NCI-H2171 (cell line): ENCODE measurements at regions not wholly inside any gene's neighbourhood (a gene's known extent, or its start where the extent isn't known, plus 50 kb on each side); places are given as distances from the start of the nearest gene placed in this dataset.

ENCODE experiments used
- DNase-seq: peaks from one replicate; lab custom pipeline; 2025; lab: John Stamatoyannopoulos, UW

DNA sequence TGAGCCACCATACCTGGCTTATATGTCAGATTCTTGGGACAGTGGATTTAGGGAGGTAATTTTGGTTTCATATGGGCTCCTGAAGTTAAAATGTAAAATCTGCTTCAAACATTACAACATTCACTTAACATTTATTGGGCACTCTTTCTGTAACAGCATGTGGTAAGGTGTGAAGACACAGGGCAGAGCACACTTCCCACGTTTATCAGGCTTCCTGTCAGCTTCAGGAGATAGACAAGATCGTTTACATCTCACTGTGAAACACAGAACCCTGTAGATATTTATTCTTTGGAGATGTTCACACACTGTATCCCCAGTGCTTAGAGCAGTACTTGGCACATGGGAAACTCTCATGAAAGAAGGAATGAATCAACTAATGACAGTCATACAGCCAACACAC, 426.0 kb upstream of the RARB start:
- DNase-seq: no peak

DNA sequence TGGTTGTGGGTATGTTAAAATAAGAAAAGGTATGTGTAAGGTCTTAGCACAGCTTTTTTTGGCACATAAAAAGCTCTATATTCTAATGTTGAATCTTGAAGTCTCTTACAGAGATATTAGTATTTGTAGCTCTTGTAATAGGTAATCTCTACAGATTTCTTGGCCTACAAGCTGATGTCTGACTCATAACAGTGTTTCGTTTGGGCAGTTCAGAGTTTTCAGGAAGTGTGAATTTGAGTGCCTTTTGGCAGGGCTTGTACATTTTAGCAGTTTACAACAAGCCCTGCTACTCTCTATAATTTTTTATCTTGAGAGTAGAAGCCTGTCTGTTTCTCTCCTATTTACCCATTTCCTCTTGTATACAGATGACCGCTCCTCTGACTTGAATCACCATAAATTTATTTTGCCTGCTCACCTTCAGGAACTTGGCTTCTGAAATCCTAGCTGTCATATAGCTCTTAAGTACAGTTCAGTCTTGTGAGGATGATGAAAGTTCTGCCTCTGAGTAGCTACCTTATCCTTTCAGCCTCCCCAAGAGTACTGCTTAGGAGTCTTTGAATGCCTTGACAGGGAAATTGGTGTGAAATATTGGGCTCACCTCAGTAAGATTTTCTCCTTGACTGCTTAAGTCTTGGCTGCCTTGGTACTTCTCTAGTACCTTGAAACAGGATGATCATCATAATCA, 419.9 kb upstream of the RARB start:
- DNase-seq: no peak

DNA sequence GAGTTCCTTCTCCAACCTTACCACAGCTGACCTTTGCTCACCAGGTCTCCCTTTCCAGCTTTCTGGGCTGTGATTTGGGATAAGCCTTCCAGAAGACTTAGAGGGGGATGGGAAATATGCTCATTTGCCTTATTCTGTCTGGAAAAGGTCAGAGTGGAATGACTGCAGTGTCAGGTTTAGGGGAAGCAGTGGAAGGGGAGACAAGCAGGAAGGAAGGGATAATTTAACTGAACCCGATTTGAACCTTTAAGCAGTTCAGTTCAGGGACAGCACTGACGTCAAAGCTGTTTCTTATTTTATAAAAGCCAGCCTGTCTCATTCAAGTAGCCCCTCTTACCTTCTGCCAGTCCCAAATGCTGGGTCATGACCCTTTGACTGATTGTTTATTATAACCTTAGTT, 418.4 kb upstream of the RARB start:
- DNase-seq: no peak

DNA sequence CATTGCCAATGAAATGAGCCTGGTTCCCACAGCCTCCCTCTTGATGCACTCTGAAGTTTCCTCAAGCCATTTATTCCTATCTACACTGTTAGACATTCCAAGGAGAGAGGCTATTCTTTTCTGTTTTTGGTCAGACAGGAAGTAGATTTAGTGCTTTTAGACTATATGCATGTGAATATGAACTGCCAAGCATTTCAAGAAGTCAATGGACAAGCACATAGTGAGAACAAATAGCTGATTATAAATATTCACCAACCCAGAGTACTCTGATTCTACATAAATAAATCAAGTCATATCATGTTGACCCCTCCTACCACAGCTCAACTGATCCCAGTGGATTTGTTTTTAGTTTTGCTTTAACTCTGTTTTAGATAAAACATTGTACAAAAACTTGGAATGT, 412.5 kb upstream of the RARB start:
- DNase-seq: no peak

DNA sequence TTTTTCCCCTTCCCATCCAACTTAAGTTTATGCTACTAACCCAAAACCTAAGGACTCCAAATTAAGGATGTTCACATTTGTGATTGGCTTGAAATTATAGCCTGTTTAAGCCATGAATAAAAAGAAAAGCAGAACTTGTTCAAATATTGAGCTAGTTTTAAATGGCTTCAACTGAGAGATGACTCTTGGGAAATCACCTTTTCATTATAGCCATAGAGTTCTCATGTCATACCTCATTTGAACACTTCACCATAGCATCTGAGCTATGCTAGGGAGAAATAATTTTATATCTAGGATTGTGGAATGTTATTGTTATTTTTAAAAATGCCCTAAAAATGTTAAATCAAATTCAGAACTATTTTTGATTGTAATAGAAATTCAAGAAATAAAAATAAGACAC, 409.2 kb upstream of the RARB start:
- DNase-seq: no peak

DNA sequence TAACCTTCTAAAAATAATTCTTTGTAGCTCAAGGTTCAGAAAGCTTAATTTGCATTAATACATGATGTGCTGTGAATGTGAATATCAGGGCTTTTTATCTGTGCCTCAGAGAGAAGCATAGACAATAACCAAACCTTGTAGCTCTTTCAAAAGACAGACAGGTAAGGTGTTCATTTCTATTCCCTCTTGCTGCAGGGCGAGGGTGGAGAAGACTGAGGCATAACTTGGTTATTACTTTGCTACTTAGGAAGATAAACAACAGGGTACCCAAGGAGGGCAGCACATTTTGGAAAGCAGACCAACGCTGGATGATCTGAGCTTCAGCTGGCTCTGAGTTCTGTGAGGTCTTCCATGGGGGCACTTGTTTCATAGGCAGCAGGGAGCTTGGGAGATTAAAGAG, 408.6 kb upstream of the RARB start:
- no peak for DNase-seq

DNA sequence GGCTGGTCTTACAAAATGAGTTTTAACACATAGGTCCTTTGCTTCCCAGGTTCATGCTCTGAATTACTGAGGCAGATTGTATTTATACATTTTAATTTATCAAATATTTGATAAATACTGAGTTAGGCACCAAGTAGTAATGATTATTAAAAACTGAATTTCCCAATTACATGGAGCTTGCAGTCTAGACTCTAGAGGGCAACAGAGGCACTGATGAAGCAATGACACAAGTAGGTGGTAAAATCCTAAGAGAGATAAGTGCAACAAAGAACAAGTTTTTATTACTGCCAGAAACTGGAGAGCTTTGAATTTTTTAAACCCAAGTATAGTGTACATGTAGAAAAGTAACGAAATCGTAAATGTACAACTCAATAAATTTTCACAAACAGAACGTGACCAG, 406.2 kb upstream of the RARB start:
- DNase-seq: no peak

DNA sequence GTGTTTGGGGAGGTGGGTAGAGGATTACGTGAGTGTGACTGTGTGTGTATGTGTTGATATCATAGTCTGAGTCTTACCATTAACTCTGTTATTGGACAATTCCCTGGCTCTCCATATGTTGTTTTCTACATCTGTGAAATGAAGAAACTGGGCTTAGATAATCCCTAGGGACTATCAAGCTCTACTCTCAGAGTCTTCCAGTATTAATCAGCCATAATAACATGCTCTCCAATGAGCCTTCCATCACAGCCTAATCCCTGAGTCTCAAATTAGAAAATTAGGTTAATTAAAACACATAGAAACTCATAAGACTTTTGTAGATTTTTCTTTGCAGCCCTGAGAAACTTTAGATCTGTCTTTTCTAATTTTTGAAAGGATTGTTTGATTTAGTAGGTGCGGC, 404.2 kb upstream of the RARB start:
- peak; percentile 27 for DNase-seq

DNA sequence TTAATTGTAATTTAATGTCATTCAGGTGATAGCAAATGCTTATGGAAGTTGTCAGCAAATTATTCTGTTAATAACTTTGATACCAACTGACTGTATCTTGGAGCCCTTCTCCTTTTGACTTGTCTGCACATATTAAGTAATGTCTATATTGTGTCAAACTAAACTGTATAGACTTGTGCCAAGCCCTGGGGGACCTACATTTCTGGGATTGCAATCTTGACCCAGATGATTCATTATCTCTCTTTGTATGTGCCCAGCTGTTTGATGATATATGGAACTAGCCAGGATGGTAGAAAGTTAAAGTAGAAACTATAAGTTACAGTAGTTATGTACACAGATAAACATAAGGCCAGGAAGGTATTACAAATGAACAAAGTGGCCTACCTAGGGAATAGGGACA, 402.8 kb upstream of the RARB start:
- no peak for DNase-seq

DNA sequence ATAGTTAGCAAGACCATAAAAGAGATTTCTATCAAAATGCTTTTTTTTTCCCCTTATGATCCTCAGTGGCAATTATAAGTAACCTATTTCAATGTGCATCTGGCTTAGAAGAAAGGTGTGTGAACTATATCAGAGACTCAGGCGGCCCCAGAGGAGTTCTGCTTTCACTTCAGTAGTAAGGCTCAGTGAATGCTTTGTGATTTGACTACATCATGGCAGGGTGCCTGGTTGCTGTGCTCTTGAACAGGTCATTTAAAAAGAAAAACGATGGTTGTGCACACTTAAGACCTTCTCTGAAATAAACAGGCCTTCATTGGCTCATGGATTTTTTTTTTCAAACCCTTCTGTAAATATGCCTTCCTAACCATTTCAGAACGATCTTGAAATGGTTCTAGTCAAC, 400.4 kb upstream of the RARB start:
- no peak for DNase-seq

DNA sequence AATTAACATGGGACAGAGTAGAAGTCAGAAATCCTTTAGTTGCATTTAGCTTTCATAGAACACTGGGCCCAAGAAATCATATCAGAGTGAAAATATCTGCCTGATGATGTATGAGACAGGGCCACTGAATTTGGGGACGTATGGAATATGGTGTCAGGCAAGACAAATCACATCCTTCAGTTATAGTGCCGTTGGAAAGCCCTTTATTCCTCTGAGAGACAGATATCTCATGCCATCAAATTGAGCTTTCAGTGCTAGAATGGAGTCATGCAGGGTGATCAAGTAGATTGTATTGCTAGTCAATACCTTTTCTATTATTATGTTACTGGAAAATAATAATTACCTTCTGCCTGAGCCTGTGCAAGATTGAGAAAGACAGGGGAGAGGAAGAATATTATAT, 398.2 kb upstream of the RARB start:
- no peak for DNase-seq

DNA sequence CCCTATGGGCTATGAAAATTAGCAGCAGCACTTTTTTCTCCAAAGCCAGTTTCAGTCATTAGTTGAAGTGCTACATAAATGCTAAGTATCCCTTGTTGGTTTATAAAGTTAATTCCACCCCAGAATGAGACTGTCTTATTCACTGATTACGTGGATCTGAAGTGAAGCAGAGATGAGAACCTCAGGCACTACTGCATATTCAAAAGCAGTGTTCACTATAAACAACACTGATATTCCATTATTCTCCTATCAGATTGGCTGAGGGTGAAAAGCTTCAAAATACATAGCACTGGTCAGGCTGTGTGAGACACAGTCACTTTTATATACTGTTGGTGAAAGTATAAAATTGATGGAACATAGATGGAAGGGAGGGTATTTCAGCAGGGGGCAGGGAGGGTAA, 395.7 kb upstream of the RARB start:
- DNase-seq: no peak

DNA sequence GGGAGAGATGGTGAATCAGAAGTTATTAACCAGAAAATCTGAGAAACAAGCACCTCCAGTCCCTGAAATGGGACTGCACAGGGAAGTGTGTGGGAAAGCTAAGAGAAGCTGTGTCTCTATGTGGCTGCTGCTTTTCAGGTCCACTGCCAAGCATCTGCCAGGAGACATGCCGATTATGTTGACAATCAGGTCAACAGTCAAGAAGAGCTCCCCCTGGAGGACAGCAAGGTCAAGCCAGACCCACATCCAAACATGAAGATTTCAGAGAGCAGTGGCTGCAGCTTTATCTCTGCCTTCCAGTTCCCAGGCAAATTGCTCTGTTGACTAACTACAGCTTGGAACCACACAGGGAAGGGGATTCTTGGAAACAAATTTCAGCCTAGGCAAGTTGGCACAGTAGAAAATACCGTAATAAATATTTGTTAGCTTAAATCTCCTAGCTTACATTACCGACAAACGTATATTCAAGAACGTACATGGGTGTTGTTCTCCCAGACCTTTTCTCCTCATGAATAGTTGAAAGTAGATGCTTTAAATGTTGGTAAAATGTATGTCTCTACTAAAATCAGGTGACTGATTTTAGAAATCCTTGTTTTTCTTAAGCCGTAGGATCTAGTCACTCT, 394.5 kb upstream of the RARB start:
- DNase-seq: no peak

DNA sequence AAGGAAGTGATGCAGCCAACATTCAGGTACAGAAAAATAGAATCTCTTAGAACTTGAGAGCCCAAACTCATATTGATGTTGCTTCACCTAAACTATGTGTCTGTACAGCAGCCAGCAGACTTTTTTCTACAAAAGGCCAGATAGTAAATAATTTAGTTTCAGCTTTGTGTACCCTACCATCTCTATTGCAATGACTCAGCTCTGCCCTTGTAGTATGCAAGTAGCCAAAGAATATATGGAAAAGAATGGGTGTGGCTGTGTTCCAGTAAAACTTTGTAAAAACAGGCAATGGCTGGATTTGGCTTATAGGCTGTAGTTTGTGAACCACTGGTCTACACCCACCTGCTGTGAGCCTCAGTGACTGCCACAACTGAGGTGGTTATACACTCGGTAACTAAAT, 392.5 kb upstream of the RARB start:
- DNase-seq: no peak

DNA sequence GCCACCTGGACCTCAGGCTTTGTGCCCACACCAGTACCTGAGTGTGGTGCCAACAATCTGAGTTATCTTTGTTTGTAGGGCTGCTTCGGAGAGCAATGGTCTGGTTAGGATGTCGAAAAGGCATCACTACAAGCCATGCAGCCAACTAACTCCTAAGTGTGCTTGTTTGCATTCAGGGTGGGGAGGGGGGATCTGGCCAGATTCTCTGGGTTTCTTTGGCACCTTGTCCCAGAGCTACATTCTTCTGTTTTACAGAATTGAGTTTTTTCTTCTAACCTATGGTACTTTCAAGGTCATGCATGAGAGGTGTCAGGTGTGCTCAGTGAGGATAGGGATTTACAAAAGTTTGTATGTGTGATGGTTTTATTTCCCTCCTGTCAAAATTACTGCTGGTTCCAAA, 391.4 kb upstream of the RARB start:
- DNase-seq: no peak

DNA sequence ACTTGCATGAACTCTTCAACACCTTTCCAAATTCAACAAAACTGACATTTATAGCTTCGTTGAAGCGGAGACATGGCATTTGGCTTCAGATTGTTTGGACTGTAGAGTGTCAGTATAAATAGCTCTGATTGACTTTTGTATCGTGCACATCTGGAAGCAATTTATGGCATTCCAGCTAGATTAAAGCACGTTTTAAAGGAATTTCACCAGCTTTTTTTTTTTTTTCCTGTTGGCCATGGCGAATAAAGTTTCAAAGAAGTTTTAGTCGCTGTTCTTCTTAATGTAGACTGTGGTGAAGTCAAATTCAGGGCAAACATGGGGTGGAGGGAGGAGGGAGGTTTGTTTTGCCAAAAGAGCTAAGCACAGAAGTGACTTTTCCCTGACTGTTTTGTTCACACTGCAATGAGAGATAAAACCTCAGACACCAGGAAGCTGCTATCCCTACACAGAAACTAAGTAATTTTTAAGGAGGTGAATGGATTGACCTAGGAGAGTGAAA, 391.0 kb upstream of the RARB start:
- DNase-seq: no peak

DNA sequence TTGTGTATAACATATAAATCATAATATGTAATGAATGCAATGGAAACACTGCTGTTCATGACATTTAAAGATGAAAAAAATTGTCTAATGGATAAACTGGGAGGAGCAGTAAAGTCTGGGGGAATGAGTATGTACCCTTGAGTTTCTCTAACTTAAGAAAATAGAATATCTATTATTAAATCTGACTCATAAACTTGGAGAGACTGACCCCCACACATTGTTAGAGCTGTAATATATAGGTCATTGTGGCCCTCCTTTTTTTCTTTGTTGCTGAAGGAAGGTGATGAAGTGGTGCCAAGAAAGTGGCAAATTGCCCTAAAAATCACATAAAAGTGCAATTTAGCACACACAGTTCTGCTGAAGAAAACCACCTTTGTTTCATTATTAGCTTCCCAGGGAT, 389.8 kb upstream of the RARB start:
- DNase-seq: no peak

DNA sequence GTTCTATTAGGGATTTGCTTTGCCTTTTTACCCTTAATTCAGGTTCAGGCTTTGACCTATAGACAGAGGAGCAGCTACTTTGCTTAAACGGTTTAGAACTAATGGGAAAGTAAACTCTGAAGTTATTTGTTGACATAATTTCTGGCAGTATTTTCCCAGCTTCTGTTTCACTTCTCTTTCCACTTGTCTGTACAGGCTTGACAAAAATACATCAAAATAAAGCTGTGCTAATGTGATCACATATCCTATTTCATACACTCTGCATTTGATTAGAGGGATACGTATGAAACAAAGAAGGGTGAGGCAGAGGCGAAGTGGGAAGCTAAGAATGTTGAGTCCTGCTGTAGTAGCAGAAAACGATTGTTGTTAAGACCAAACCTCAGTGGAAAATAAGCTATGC, 389.1 kb upstream of the RARB start:
- peak; percentile 25 for DNase-seq

DNA sequence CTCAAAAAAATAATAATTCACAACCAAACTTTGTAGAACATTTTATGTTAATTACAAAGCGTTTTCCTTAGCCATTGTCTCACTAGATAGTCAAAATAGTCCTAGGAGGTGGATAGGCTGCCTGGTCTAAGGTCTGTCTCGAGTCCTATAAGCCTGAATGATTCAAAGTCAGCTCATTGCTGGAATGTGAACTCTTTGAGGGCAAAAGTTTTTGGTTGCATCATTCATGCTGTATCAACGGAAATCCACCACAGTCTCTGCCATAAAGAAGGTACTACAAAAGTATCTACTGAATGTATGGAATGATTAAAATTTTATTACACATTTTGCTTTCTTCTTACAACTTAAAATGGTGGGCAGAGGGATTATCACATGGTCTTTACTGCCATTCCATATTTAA, 387.3 kb upstream of the RARB start:
- no peak for DNase-seq

DNA sequence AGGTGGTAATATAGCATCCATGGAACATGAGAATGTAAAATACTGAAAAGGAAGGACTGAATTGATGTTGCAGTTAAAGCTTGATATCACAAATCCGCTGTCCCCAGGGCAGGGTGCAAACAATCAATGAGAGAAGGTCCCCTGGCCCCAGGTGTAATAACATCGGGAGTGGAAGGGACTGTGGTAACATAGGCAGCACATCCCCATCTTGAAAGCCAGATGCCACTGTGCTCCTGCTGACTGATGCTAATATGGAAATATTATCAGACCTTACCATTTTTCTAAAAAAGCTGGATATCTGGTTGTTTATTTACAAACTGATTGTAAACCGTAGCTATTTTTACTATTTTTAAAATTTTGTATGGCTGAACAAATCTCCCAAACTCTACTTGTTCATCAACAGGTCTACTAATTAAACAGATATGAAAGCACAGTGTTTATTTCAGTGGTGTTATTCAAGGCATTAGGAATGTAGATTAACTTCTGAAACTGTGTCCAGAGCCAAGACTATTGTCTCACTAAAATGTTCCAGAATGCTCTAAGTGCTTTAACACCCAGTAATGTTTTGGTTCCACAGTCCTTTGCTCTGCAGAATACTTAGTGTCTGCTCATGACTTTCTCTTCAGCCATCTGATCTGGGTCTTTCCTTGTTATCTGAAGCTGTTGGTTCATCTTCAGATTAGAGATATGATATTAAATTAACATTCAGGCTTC, 386.0 kb upstream of the RARB start:
- no peak for DNase-seq

DNA sequence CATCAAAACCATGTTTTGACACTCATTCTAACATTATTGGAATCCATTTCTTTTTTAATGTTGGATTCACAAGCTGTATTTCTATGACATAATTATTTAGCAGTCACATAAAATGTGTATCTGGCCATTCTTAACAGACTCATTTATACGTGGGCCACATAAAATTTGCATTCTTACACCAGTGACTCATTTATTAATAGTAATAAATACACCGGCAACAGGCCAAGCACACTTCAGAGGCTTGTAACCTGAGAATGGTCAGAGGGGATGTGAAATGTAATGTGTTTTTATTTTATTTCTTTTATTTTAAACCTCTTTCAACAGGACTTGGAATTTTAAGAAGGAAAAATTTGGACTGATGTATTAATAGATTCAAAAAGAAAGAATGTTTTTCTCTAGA, 384.9 kb upstream of the RARB start:
- no peak for DNase-seq

DNA sequence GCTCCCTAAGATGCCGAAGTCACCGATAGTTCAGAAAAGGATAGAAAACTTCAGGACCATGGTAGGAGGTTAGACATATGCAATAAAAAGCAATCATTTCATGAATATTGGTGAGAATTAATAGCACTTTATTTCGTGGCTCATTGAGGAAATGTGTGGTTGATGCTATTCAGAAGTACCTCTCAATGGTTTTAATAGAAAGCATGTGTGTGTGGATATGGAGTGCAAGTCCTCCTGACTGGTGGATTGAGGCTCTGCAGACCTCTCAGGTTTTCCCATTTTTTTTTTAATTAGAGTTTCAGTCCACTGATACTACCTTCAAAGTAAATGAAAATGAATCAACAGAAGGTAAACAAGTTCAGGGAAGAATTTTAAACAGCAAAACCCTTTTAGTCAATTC, 384.3 kb upstream of the RARB start:
- no peak for DNase-seq
